Subcutaneous abdominal adipose tissue (tissue), 5 donors: ENCODE measurements at regions not wholly inside any gene's neighbourhood (a gene's known extent, or its start where the extent isn't known, plus 50 kb on each side); places are given as distances from the start of the nearest gene placed in this dataset.
"Not testable (repeated sequence)": the region's sequence is repeated elsewhere in the genome, so short reads cannot be mapped to it uniquely, and the experiment has no call there.

Experiments used
- H3K27ac ChIP-seq: one replicate; pipeline ENCODE4 v1.7.0; 2013; ENCODE audit warnings: low read depth, mild to moderate bottlenecking, inconsistent platforms, low read length, moderate library complexity
- H3K27me3 ChIP-seq, 5 donors: one replicate each; pipeline ENCODE4 v1.7.0; 2013; ENCODE audit warnings: low read length in 5 of 5, inconsistent platforms in 1 of 5; ENCODE audit not compliant: control insufficient read depth in 5 of 5, insufficient read depth in 4 of 5
- H3K36me3 ChIP-seq, 5 donors: one replicate each; pipeline ENCODE4 v1.7.0; 2013; ENCODE audit warnings: low read length in 5 of 5; ENCODE audit not compliant: control insufficient read depth in 5 of 5, insufficient read depth in 5 of 5
- H3K4me1 ChIP-seq, 5 donors: one replicate each; pipeline ENCODE4 v1.7.0; 2013; ENCODE audit warnings: low read length in 5 of 5, mild to moderate bottlenecking in 3 of 5, moderate library complexity in 1 of 5; ENCODE audit not compliant: control insufficient read depth in 5 of 5, insufficient read depth in 5 of 5
- H3K4me3 ChIP-seq, 5 donors: one replicate each; pipeline ENCODE4 v1.7.0; 2013; ENCODE audit warnings: low read length in 5 of 5, low read depth in 1 of 5
- H3K9ac ChIP-seq, 5 donors: one replicate each; pipeline ENCODE4 v1.7.0; 2013; ENCODE audit warnings: low read length in 5 of 5, mild to moderate bottlenecking in 4 of 5, moderate library complexity in 3 of 5
- H3K9me3 ChIP-seq, 5 donors: one replicate each; pipeline ENCODE4 v1.7.0; 2013; ENCODE audit warnings: low read length in 5 of 5; ENCODE audit not compliant: control insufficient read depth in 5 of 5
- donor health status: healthy.
- donor health status: healthy.
- donor health status: healthy.
- donor health status: healthy.
- donor health status: healthy.

- Histone ChIP-seq H3K36me3 (no peaks in the 10 kb centered on the region), H3K9me3 (no peaks in the 10 kb centered on the region), H3K9ac (no peak overlapping the region), H3K4me3 (peak overlapping the region in 1 of 5 donors; percentile 34), H3K27ac (no peak overlapping the region), H3K27me3 (peaks cover 0 to 21% (median 0%) of the 10 kb centered on the region in 5 donors), H3K4me1 (no peaks in the 10 kb centered on the region)
Measured at GRCh38 chrX:65971151-65971550, 68.7 kb downstream of the VSIG4 start.

GRCh38 chrX:65967159-65967558, 72.7 kb downstream of the VSIG4 start:
- H3K4me1 ChIP-seq, H3K27me3 ChIP-seq, H3K9me3 ChIP-seq, H3K27ac ChIP-seq, H3K9ac ChIP-seq, H3K36me3 ChIP-seq, H3K4me3 ChIP-seq: not testable (repeated sequence)

- peaks cover 0 to 3% (median 0%) of the 10 kb centered on the region in 5 donors for H3K9me3 ChIP-seq
- H3K27ac ChIP-seq, result no peak overlapping the region
- H3K27me3 ChIP-seq, result peaks cover 0 to 8% (median 0%) of the 10 kb centered on the region in 5 donors
- H3K4me3 ChIP-seq, result no peak overlapping the region
- no peaks in the 10 kb centered on the region for H3K4me1 ChIP-seq
- H3K9ac ChIP-seq, result no peak overlapping the region
- no peaks in the 10 kb centered on the region for H3K36me3 ChIP-seq
Measured at GRCh38 chrX:65961714-65962113, 78.2 kb downstream of the VSIG4 start.

- Histone ChIP-seq H3K4me3 (no peak overlapping the region), H3K27me3 (peaks cover 0 to 10% (median 3%) of the 10 kb centered on the region in 5 donors), H3K9ac (no peak overlapping the region), H3K27ac (no peak overlapping the region), H3K9me3 (peaks cover 0 to 15% (median 11%) of the 10 kb centered on the region in 5 donors), H3K4me1 (no peaks in the 10 kb centered on the region), H3K36me3 (no peaks in the 10 kb centered on the region)
Measured at GRCh38 chrX:65948103-65948502, 91.8 kb downstream of the VSIG4 start.

- H3K9me3 ChIP-seq, result peaks cover 11 to 30% (median 28%) of the 10 kb centered on the region in 5 donors
- no peak overlapping the region for H3K9ac ChIP-seq
Measured at GRCh38 chrX:65941775-65942174, 98.1 kb downstream of the VSIG4 start.

GRCh38 chrX:65933085-65933589, 106.7 kb downstream of the VSIG4 start:
- no peak overlapping the region for H3K9ac ChIP-seq
- no peaks in the 10 kb centered on the region for H3K36me3 ChIP-seq
- peaks cover 2 to 10% (median 9%) of the 10 kb centered on the region in 5 donors for H3K9me3 ChIP-seq
- peaks cover 0 to 5% (median 0%) of the 10 kb centered on the region in 5 donors for H3K27me3 ChIP-seq
- no peak overlapping the region for H3K4me3 ChIP-seq
- H3K27ac ChIP-seq, result no peak overlapping the region
- H3K4me1 ChIP-seq, result no peaks in the 10 kb centered on the region

More at GRCh38 chrX:65941775-65942174, 98.1 kb downstream of the VSIG4 start:
- Histone ChIP-seq H3K27me3 (peaks cover 0 to under 1% (median 0%) of the 10 kb centered on the region in 5 donors), H3K36me3 (no peaks in the 10 kb centered on the region), H3K4me1 (no peaks in the 10 kb centered on the region), H3K4me3 (peak overlapping the region in 1 of 5 donors; percentile 7), H3K27ac (no peak overlapping the region)

GRCh38 chrX:65932173-65933084, 107.5 kb downstream of the VSIG4 start:
- Histone ChIP-seq H3K4me1 (no peaks in the 10 kb centered on the region), H3K9me3 (peaks cover 2 to 10% (median 9%) of the 10 kb centered on the region in 5 donors), H3K27me3 (peaks cover 0 to 5% (median 0%) of the 10 kb centered on the region in 5 donors), H3K4me3 (no peak overlapping the region), H3K27ac (no peak overlapping the region), H3K36me3 (no peaks in the 10 kb centered on the region), H3K9ac (no peak overlapping the region)

GRCh38 chrX:65928522-65928921, 111.4 kb downstream of the VSIG4 start:
- no peak overlapping the region for H3K9ac ChIP-seq
- no peaks in the 10 kb centered on the region for H3K36me3 ChIP-seq
- H3K27me3 ChIP-seq, result peaks cover 2 to 19% (median 6%) of the 10 kb centered on the region in 5 donors
- H3K4me1 ChIP-seq, result peaks cover 0 to 4% (median 0%) of the 10 kb centered on the region in 5 donors
- peaks cover 2 to 10% (median 9%) of the 10 kb centered on the region in 5 donors for H3K9me3 ChIP-seq
- H3K4me3 ChIP-seq, result no peak overlapping the region
- H3K27ac ChIP-seq, result no peak overlapping the region

- not testable (repeated sequence) for H3K9ac ChIP-seq, H3K36me3 ChIP-seq, H3K4me1 ChIP-seq, H3K4me3 ChIP-seq, H3K27ac ChIP-seq, H3K9me3 ChIP-seq
- peaks cover 2 to 19% (median 6%) of the 10 kb centered on the region in 5 donors for H3K27me3 ChIP-seq
Measured at GRCh38 chrX:65927386-65927785, 112.5 kb downstream of the VSIG4 start.
